OCI-LY3 (cell line): ENCODE measurements at regions not wholly inside any gene's neighbourhood (a gene's known extent, or its start where the extent isn't known, plus 50 kb on each side); places are given as distances from the start of the nearest gene placed in this dataset.

ENCODE experiments used
- EZH2phosphoT487 ChIP-seq: fragments of 200-600 bp; shearing (Covaris generic); IDR thresholded peaks from 2 replicates; pipeline ENCODE4 v1.6.1; 2018; ENCODE audit warnings: antibody characterized with exemption, mixed run types, low read depth
- TF ChIP-seq, protein P1 (sequence below): fragments of 200-600, 300-600 bp; sonication (generic); IDR thresholded peaks from 2 replicates; pipeline ENCODE4 v1.5.1; 2014; ENCODE audit warnings: antibody characterized with exemption, low read length, low read depth

DNA sequence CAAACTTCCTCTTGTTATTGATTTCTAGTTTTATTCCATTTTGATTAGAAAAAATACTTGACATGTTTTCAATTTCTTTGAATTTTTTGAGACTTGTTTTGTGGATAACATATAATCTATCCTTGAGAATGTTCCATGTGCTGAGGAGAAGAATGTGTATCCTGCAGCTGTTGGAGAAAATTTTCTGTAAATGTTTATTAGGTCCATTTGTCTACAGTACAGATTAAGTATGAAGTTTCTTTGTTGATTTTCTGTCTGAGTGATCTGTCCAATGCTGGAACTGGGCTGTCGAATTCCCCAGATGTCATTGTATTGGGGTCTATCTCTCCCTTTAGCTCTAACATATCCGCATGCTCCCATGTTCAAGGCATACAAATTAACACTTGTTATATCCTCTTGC, 251.2 kb downstream of the CSNK1G3 start:
- TF ChIP-seq, protein P1, sequence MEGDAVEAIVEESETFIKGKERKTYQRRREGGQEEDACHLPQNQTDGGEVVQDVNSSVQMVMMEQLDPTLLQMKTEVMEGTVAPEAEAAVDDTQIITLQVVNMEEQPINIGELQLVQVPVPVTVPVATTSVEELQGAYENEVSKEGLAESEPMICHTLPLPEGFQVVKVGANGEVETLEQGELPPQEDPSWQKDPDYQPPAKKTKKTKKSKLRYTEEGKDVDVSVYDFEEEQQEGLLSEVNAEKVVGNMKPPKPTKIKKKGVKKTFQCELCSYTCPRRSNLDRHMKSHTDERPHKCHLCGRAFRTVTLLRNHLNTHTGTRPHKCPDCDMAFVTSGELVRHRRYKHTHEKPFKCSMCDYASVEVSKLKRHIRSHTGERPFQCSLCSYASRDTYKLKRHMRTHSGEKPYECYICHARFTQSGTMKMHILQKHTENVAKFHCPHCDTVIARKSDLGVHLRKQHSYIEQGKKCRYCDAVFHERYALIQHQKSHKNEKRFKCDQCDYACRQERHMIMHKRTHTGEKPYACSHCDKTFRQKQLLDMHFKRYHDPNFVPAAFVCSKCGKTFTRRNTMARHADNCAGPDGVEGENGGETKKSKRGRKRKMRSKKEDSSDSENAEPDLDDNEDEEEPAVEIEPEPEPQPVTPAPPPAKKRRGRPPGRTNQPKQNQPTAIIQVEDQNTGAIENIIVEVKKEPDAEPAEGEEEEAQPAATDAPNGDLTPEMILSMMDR: no peak
- no peak for TF ChIP-seq EZH2phosphoT487
